ENCODE measurements at regions not wholly inside any gene's neighbourhood (a gene's known extent, or its start where the extent isn't known, plus 50 kb on each side); places are given as distances from the start of the nearest gene placed in this dataset.
"Not testable (repeated sequence)": the region's sequence is repeated elsewhere in the genome, so short reads cannot be mapped to it uniquely, and the experiment has no call there.

GRCh38 chr5:74534397-74535129, 106.0 kb downstream of the ENC1 start:
- DNase-seq (ENCODE audit: low spot score): no peak

GRCh38 chr5:74530326-74531050, 110.0 kb downstream of the ENC1 start:
- DNase-seq (ENCODE audit: low spot score): no peak

GRCh38 chr5:74529101-74529500, 111.4 kb downstream of the ENC1 start:
- DNase-seq (ENCODE audit: low spot score): no peak

DNA sequence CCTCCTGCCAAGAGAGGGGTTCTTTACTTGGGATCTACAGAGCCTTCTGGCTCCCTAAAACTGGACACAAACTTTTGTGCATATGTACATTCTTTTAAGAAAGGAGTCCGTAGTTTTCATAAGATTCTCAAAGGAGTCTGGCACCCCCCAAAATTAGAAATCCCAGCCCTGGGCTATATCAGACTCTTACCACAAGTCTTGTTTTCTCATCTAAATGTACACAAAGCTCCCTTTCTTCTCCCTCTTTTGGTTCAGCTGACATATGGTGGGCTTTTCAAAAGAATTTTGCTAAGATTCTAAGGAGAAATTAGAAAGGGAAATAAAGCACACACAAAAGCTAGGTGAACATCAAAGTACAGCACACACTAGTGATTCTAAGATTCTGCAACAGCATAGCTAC, 114.4 kb downstream of the ENC1 start:
- no peak for DNase-seq (ENCODE audit: low spot score)

GRCh38 chr5:74524767-74525166, 115.8 kb downstream of the ENC1 start:
- not testable (repeated sequence) for DNase-seq (ENCODE audit: low spot score)

GRCh38 chr5:74523698-74524097, 116.8 kb downstream of the ENC1 start:
- DNase-seq (ENCODE audit: low spot score): not testable (repeated sequence)

GRCh38 chr5:74522838-74523237, 117.7 kb downstream of the ENC1 start:
- DNase-seq (ENCODE audit: low spot score): not testable (repeated sequence)

- no peak for DNase-seq (ENCODE audit: low spot score)
These were observed 119.1 kb downstream of the ENC1 start for GRCh38 chr5:74521401-74521800.

- no peak for DNase-seq (ENCODE audit: low spot score)
These were observed 120.8 kb downstream of the ENC1 start for GRCh38 chr5:74519679-74520078.

DNA sequence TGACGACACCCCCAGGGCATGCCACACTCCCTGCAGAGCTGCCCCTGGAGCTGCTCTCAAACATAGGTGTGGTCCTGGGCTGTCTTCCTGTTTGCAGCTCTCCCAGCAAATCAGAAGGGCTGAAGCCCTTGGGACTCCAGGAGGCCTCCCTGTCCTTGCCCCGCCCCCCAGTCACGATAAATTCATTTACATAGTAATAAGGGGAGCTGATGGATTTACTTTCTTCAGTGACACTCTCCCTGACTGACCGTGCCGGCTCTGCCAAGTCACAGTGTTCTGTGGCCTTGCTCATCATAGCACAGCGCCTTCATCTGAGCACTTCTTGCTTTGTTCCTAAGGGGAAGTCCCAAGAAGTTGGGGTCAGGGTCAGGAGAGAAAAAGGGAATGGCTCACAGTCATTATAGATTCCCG, 121.4 kb downstream of the ENC1 start:
- no peak for DNase-seq (ENCODE audit: low spot score)

GRCh38 chr5:74517700-74518099, 122.8 kb downstream of the ENC1 start:
- no peak for DNase-seq (ENCODE audit: low spot score)

DNA sequence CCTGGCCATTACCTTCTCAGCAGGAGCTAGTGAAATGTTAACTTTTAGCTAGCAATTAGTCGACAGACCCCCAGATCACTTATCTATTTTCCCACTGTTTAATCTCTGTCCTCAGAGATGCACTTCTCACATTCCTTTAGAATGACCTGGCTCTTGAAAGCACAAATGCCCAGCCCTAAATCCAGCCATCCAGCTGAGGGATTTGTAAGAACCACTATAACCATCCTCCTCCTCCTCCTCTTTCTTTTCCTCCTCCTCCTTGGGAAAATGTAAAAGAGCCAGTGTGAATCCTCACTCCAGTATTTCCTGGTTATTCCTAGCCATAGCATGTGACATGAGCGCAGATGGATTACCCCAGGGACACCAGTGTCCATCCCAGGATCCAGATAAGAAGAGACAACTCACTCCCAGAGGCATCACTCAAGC, 124.3 kb downstream of the ENC1 start:
- no peak for DNase-seq (ENCODE audit: low spot score)

GRCh38 chr5:74514888-74515551, 125.5 kb downstream of the ENC1 start:
- DNase-seq (ENCODE audit: low spot score): no peak

GRCh38 chr5:74511770-74512169, 128.8 kb downstream of the ENC1 start:
- not testable (repeated sequence) for DNase-seq (ENCODE audit: low spot score)

DNA sequence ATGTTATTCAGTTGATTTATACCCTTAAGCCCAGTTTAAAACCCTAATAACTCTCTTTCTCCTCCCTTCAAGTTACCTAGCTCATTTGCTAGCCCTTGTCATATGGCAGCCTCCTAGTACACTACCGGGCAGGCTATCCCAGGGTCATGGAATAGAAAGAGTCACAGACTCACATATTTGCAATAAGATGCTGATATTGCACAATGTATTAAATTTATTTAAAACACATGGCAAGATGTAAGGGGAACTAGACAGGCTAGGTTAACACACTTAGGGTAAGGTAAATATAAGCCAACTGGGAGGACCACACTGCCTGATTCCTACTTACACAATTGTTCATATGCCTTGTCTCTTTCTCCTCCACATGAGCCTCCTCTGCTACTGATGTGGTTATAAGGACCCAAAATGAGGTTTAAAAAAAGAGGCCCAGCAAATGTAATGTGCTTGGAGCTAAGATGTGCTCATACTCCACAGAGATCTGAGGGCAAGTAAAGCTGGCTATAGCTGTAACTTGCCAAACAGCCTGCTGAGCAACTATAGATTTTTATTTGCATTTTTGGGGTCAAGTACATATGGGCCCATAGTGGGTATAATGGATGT, 130.0 kb downstream of the ENC1 start:
- DNase-seq (ENCODE audit: low spot score): no peak

DNA sequence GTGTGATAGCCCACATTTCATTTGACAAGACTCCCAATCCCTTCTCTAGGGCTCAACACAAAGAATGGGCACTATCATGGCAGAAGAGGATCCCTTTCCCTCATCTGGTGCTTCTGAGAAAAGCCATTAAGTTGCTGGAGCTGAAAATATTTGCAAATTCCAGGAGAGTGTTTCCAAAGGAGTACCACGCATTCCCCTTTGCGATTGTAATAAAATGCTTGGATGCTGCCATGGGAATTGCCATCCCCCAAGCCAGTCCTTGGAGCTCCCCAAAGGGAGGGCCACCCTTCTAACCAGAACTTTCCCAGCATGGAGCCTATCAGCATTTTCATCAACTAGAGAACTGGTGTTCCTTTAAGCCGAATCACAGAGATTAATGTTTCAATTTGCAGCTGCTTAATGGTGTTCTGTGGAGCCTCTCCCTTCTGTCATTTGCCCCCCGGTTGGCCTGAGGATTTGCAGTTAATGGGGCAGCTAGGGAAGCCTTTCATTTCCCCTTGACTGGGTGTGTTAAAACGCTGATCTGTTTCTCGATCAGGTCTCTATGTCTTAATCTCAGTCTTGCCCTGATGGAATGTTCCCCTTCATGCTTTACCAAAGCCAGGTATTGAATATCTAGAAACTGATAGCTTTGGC, 133.0 kb downstream of the ENC1 start:
- DNase-seq (ENCODE audit: low spot score): no peak

- no peak for DNase-seq (ENCODE audit: low spot score)
These were observed 134.4 kb downstream of the ENC1 start for GRCh38 chr5:74506119-74506518.

DNA sequence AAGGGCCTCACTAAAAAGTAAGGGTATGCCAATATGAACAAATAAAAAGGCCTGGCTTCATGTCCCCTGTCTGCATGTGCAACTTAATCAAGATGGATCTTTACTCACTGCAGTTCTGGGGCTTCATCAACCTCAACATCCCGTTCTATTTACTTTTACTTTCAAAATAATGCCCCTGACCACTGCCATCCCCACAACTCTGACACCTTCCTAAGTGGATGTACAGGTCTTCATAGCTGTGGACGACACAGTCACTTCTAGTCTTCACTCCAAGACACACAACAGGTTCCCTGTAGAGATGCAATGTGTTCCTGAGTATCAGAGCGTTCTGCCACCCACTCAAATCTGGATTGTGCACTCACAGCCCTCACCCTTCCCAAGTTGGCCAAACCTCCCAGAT, 136.1 kb downstream of the ENC1 start:
- no peak for DNase-seq (ENCODE audit: low spot score)

- DNase-seq (ENCODE audit: low spot score): no peak
These were observed 138.0 kb downstream of the ENC1 start for GRCh38 chr5:74502479-74502950.

DNA sequence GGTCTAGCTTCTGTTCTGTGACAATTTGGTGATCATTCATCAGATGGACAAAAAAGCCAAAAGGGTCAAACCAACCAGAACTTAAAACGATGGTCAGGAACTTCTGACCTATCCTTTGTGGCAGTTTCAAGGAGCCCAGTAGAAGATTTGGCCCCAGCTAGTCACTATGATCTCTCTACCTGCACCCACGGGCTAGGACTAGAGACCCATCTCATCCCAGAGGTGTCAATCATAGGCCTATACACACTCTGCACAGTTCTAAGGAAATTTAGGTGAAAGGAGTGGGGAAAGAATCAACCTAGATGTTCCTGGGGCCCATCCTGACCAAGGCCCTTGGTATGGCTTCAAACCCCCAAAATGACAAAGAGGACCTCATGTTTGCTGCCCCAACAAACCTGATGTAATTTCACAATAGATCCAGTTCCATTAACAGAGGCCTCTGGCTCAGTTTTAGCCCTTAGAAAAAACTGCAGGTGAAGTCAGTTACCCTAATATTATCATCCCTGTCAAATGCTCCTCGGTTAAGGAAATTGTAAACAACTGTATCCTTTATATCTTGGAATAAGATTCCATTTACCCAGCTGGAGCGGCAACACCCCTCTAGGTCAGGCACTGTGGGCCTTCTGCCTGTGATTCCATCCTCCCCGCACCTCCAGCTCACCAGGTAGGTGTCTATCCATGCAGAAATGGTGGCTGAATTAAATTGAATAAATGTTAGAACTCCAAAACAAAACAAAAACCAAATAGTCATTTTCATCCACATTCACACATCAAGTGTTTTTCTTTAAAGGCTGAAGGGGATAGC, 138.7 kb downstream of the ENC1 start:
- no peak for DNase-seq (ENCODE audit: low spot score)
